HG02943 (cell line): ENCODE measurements at regions not wholly inside any gene's neighbourhood (a gene's known extent, or its start where the extent isn't known, plus 50 kb on each side); places are given as distances from the start of the nearest gene placed in this dataset.
"Not testable (repeated sequence)": the region's sequence is repeated elsewhere in the genome, so short reads cannot be mapped to it uniquely, and the experiment has no call there.

Source experiments
- ATAC-seq: cut with Tn5 transposase; IDR thresholded peaks from one replicate; pipeline ENCODE4 v1.9.1; 2021; ENCODE audit warnings: mild to moderate bottlenecking, low read depth, moderate library complexity; ENCODE audit not compliant: unreplicated experiment

DNA sequence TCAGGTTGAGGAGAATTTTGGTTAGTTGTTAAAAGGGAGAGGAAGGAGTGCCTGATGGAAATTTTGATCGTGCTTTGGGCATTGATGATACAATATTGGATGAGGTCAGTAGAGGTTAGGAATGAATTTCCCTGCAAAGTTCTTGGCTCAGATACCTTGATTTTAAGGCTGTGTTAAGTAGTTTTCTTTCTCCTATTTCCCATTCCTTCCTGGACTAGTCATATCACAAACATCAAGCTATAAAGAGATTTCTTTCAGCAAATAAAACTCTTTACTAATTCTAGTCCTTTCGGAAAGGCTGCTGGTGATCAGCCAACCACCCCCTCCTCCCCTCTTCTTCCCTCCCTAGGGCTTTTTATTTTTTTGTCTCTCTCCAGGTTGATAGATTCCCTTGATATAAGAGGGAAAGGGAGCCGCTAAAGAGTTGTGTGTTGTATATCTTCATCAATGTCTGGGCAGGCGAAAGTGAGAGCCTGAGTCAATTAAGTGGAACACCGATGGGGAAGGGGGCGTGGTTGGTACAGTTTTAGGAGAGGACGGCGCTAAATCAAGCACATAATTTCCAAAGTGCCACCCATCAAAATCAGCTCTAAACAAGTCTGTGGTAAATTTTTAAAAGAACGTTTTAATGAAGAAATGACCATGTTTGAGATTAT is 100.1 kb upstream of the PLXNA2 start:
- no peak for ATAC-seq

DNA sequence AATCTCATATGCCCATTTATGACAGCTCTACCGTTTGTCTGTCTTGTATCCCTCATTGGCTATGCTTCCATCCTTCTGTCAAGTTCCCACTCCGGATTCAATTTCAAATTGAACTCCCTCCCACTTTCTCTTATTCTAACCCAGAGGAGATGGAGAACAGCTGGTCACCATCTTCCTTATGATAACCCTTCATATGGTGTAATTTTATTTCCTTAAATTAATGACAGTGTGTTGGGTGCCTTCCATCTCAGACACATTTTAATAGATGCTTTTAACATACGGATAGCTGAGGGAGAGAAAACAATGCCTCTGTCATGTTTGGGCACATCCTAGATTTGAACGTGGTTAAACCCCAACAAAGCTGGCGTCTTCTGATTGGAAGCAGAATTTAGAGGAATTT is 103.0 kb upstream of the PLXNA2 start:
- no peak for ATAC-seq

DNA sequence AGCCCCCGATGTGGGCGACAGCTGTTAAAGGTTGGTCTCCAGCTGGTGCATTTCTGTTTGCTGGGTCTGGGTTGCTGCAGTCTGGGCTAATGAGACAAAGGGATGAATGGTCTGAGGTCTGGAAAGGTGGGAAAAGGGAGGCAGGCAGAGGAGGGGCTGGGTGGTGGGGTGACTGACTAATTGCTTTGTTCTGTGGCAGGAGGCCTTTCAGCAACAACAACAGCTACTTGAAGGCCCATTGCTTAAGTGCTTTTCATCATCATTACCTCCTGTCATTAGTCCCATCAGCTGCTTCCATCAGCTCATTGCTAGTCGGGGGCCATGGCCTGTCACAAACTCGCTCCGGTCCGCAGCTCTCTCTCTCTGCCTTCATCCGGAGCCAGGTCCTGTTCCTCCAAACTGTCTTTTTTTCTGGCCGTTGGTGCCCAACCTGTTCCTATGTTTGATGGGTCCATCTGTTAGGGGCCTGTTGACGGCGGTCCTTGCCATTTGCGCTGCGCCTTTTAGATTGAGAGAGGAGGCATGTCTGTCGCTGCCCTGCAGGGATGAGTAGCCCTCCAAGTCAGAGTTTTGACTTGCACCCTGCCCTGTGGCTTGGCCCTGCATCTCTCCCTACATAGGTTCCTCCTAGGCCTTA is 105.6 kb upstream of the PLXNA2 start:
- ATAC-seq = no peak

DNA sequence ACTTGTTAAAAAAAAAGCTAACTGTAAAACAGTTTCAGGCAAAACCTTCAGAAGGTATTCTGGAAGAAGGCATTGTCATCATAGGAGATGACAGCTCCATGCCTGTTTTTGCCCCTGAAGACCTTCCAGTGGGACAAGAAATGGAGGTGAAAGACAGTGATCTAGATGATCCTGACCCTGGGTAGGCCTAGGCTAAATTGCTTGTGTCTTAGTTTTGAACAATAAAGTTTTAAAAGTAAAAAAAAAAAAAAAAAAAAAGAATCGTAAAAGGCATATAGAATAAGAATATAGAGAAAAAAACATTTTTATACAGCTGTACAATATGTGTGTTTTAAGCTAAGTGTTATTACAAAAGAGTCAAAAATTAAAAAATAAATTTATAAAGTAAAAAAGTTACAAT is 106.6 kb upstream of the PLXNA2 start:
- ATAC-seq = no peak

DNA sequence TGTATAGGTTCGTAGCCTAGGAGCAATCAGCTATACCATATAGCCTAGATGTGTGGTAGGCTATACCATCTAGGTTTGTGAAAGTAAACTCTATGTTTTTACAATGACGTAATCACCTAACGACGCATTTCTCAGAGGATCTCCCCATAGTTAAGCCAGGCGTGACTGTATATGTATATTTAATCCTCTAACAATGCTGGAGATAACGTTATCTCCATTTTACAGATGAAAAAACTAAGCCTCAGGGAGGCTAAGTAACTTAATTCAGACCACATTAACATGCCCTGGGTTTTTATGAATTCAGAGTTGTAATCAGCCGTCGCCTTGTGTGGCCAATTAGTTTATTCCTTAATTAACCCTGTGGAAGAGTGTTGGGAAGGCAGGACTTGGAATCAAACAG is 107.7 kb upstream of the PLXNA2 start:
- ATAC-seq = no peak

DNA sequence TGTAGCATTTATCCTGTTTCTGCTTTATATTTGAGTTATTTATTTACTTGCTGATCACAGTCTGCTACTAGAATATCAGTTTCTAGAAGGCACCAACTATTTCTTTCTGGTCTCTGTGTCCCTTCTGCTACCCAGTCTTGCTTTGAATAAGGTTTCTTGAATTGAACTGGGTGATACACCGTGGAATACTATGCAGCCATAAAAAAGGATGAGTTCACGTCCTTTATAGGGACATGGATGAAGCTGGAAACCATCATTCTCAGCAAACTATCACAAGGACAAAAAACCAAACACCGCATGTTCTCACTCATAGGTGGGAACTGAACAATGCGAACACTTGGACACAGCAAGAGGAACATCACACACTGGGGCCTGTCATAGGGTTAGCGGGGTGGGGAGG is 109.6 kb upstream of the PLXNA2 start:
- not testable (repeated sequence) for ATAC-seq

DNA sequence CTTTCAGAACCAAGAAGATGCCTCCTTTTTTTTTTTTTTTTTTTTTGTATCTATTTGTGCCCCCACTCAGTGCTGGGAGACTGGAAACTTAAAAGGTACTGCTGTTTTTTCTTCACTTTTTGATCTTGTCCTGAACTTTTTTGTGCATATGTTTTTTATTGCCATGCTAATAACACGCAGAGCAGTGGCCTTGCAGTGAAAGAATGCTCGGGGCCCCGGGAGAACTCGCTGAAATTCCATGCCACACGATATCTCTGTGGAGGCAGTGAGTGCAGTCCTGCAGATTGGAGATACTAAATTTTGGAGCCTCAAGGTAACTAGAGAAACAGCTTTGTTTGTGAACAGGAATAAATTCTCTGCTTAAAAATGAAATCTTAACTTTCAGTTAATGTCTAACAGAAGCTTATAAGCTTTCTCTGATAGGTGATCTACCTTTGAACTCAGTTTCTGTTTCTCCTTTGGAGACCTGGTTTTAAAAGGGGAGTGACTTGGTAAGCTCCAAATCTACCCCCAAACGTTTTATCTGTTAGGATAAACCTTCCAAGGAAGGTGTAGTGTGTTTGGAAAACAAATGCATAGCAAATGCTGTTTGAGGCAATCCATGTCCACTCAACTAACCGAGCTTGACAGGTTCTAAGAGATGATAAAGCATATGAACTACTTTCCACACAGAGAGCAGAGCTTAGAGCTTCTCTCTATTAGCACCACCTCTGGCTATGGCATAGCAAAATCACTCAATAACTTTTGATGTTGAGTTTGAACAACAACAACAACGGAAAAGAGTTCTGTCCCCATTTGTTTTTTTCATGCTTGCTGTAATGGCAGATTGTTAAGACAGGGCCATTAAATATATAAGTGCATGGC is 113.7 kb upstream of the PLXNA2 start:
- ATAC-seq = no peak

DNA sequence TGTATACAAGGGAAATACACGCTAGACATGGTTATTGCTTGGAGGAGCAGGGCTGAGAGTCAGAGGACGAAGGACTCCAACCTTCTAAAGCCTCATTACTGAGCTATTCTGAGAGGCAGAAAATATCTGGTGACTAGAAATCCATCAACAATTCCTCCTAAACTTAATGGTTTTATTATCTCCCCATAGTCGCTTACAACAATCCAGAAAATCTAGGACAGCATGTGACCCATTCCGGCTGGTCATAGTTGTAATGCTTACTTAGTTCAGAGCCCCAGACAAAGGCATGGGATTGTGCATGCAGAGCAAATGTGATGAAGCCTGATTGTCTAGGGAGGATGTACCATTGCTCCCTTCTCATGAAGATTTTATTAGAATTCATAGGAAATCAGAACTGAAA is 114.5 kb upstream of the PLXNA2 start:
- ATAC-seq = no peak

DNA sequence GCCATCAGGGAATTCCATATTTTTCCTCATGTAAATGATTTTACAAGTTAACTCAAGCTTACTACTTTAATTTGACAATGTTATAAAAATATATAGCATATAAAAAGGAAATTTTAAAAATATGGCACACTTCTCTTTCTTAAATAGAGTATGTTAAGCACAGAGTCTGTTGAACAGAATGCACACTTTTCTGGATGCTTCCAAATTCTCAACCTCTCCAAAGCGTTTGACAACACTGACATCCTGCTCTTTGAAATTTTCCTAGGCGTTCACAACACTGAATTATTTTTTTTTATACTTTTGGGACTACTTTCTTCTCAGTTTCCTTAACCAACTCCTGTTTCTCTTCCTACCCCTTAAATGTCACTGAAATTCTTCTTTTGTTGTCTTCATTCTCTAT is 117.8 kb upstream of the PLXNA2 start:
- ATAC-seq = no peak

DNA sequence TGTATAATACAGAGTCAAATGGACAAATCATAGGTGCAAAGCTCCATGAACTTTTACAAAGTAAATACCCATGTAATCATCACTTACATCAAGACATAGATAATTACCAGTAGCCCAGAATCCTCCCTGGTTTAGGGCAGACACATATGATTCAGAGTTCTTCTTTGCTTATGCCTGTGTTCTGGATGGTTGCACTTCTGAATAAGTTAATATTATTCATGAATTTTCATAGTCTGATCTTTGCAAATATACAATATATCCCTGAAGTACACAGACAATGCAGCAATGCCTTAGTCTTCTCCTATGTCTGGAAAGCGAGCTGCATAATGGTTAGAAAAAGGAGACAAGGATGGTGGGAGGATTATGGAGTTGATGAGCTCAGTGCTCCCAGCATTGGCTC is 122.4 kb upstream of the PLXNA2 start:
- no peak for ATAC-seq

DNA sequence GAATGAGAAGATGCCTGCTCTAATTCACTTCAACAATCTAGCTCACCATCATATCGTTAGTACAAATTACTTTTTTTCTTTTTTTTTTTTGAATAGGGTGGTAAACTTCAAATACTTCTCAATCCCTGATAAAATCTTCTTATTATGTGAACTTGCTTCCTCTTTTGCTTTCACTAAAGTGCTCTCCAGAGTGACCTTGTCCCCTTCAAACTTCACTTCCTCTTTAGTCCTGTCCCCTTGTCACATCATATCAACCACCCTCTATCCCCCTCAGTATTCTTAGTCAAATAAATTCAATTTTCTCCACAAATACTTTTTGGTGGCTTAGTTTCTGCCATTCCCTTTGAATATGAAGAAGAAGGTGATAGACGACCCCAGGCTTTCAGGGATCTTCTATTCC is 124.9 kb upstream of the PLXNA2 start:
- no peak for ATAC-seq

DNA sequence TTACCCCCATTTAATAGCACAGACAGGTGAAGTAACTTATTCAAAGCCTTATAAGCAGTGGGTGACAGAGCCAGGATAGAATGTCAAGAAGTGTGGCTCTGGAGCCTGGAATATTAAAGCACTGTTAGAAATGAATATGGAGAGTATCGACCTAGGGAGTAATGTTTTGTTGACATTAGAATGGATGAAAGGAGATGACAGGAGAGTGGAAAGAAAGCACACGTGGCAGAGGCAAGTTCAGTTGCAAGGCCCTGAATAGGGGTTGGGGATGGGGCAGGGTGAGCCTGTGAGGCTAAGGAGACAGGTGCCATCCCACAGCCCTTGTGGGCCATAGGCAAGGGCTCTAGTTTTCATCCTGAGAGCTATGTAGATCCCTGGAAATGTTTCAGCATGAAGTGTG is 125.5 kb upstream of the PLXNA2 start:
- no peak for ATAC-seq

DNA sequence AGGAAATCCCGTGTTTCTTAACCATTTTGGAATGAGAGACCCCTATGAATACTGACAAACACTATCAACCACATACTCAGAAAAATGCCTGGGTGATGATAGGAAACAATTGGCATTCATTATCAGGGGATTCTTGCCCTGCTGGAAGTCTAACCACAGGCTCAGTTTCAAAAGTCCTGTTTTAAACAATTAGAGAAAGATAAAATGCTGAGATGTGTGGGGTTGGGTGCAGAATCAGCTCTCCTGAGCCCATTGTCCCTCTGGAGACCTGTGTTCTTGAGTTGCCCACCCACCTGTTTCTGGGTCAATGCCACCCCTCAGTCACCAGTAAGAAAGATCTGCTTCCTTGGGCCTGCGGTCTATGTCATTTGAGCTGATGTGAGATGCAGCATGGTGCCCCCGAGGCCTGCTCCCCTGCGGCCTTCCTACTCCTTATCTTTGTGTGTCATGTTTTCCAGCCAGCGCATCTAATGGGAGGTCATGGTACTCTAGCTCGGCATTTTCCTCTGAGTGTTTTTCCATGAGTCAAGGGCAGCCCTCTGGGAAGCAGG is 130.3 kb upstream of the PLXNA2 start:
- no peak for ATAC-seq

DNA sequence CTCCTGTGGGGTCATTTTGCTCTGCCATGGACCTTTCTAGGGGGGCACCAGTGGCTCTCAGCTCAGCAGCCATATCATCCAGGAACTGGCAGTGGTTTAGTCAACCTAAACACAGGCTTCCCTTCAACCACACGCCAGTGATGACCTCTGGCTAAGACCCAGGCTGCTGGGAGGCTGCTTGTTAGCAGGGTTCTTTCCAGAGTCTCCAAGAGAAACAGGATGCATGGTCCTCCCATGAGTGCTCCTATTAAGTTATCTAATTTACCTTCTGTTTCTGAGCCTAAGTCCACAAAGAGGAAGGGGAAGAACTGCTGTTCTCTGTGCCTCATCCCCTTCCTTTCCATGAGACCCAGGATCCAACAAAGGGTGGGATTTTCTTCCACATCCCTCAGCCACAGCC is 137.3 kb upstream of the PLXNA2 start:
- no peak for ATAC-seq

DNA sequence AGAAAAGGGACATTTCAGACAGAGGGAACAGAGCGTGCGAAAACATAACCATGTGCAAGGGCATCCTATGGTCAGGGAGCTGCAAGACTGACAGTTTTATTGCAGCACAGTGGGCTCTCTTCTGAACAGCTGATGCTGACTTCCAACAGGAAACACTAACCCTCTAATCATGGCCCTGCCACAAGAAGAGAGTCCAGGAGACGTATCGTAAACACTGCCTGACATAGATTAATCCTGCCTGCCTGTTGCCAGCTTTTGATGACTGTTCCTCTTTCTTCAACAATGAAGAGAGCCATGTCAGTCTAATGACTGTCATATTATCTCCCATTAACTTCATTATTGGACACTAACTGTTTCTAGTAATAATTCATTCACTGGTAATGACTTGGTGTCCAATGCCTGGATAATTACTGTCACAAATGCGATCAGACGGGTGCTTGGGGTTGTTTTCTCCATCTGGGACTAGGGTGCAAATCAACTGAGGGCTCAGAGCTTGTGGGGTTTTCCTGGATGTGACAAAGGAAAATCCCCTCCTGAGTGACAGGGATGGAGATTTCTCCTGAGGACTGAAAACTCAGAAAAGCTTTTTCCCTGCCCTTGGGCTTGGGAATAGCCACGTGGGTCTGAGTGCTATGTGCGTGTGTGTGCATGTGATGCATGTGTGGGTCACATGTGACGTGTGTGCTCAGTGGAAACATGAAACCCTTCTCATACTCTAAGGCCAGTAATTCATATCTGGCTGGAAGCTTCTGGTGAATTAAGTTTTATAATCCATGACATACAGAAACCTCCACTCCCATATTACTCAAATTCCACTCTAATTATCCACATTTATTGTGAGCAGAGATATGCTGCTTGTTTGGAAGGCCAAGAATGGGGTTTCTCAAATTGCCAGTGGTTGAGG is 144.0 kb upstream of the PLXNA2 start:
- no peak for ATAC-seq

DNA sequence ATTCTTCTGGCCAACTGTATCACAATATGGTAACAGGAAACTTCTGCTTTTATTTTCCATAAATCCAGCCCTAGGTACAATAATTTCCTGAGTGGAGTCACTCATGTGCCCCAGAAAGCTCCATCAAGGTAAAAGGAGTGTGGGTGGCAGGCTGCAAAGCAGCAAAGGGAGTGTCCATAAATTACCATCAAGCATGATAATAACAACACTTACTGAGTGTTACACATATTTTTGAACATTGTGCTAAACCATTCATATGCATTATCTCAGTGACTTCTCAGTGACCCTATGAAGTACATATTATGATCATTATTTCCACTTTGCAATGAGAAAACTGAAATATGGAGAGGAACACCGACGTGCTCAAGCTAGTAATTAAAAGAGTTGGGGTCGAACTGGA is 149.2 kb upstream of the PLXNA2 start:
- no peak for ATAC-seq

DNA sequence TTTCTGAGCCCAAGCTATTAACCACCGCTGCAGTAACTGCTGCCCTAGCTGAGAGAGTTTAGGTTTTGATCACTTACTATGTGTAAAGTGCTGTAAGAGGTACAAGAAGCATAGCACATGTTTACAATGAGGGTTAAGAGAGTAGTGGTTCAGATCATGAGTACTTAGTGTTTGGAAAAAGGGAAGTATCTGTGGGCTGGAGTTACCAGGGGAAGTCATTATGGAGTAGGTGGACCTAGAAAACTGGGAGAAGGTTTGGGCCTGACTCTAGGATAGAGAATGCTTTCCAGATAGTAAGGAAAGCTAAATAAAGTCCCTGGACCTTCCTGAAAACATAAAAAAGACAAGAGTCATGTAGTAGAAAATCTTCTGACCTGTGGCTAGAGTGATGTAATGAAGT is 149.6 kb upstream of the PLXNA2 start:
- no peak for ATAC-seq

DNA sequence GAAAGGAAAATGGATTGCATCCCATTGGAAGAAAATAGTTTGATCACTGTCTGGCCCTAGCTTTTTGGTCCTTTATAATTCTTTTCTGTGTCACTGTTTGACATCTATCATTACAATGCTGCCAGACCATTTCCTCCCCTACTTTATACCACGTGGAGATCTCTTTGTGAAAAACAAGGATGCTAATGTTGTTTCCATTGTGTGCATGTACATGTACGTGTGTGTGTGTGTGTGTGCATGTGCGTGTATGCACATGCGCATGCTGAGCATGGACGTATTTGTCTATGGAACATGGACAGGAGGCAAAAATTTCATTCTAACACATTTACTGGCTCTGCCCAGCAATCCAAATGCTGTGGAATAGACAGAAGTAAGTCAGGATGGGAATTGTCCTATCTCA is 153.1 kb upstream of the PLXNA2 start:
- ATAC-seq = no peak

DNA sequence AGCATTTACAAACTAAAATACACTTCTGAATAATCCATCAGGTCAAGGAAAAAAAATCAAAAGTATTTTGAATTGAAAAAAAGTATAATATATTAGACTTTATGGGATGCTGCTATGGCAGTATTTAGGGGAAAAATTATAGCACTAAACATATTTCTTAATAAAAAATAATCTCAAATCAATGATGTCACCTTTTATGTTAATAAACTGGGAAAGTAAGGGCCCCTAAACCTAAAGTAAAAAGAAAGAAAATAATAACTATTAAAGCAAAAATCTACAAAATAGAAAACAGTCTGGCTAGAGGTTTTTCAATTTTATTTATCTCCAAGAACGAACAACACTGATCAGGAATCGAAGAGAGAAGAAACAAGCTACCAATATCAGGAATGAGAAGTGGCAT is 160.8 kb upstream of the PLXNA2 start:
- ATAC-seq = no peak

DNA sequence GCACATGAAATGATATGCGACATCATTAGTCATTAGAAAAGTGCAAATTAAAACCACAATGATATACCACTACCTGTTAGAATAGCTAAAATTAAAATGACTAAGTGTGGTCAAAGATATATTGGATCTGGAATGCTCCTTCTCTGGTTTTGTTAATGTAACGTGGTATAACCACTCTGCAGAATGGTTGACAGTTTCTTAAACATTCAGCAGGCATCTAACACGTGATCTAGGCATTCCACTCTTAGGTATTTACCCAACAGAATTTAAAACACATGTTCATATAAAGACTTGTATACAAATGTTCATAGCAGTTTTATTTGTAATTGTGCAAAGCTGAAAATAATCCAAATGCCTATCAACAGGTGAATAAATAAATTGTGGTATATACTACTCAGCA is 165.0 kb upstream of the PLXNA2 start:
- ATAC-seq = no peak
